HepG2 (cell line): ENCODE measurements at regions not wholly inside any gene's neighbourhood (a gene's known extent, or its start where the extent isn't known, plus 50 kb on each side); places are given as distances from the start of the nearest gene placed in this dataset.

Source experiments
- BHLHE40 ChIP-seq: IDR thresholded peaks from 2 replicates; pipeline ENCODE4 v1.6.1; 2011; ENCODE audit warnings: low read length, improper control_type of control experiment
- BRD4 ChIP-seq: sonication (generic); formaldehyde crosslinking; IDR thresholded peaks from 2 replicates; pipeline ENCODE4 v1.4.0; 2020; ENCODE audit warnings: missing genetic modification reagents
- CTCF ChIP-seq: sonication (generic); formaldehyde crosslinking; IDR thresholded peaks from 2 replicates; pipeline ENCODE4 v1.5.0; 2020; ENCODE audit warnings: mild to moderate bottlenecking, missing genetic modification reagents, moderate library complexity
- HHEX ChIP-seq: IDR thresholded peaks from 2 replicates; pipeline ENCODE4 v1.6.1; 2016; ENCODE audit warnings: control low read depth
- ZBTB26 ChIP-seq: IDR thresholded peaks from 2 replicates; pipeline ENCODE4 v1.6.1; 2016; ENCODE audit warnings: missing compliant biosample characterization, missing genetic modification reagents, borderline replicate concordance
- ZBTB8A ChIP-seq: sonication (generic); formaldehyde crosslinking; IDR thresholded peaks from 2 replicates; pipeline ENCODE4 v1.4.0; 2020; ENCODE audit warnings: mild to moderate bottlenecking, low read depth, missing genetic modification reagents, borderline replicate concordance
- ZNF224 ChIP-seq: sonication (generic); formaldehyde crosslinking; IDR thresholded peaks from 2 replicates; pipeline ENCODE4 v1.5.0; 2020; ENCODE audit warnings: mild to moderate bottlenecking, missing genetic modification reagents
- ZNF513 ChIP-seq: sonication (generic); formaldehyde crosslinking; conservative IDR thresholded peaks from 2 replicates; pipeline ENCODE4 v1.5.0; 2020; ENCODE audit warnings: missing genetic modification reagents
- ZNF646 ChIP-seq: sonication (generic); formaldehyde crosslinking; IDR thresholded peaks from 2 replicates; pipeline ENCODE4 v1.9.0; 2021; ENCODE audit warnings: mild to moderate bottlenecking, missing genetic modification reagents

GRCh38 chr6:4460586-4461475 lies 315.4 kb upstream of the CDYL start:
- no peak for TF ChIP-seq ZNF646 (CRISPR knock-in tag)
- TF ChIP-seq ZBTB26, result no peak
- TF ChIP-seq BRD4, result no peak
- no peak for TF ChIP-seq ZBTB8A (CRISPR knock-in tag)
- TF ChIP-seq BHLHE40, result no peak
- no peak for TF ChIP-seq ZNF513 (CRISPR knock-in tag)
- no peak for TF ChIP-seq CTCF (CRISPR knock-in tag)
- no peak for TF ChIP-seq ZNF224
- no peak for TF ChIP-seq HHEX (CRISPR knock-in tag)
